ENCODE measurements at regions not wholly inside any gene's neighbourhood (a gene's known extent, or its start where the extent isn't known, plus 50 kb on each side); places are given as distances from the start of the nearest gene placed in this dataset.

DNA sequence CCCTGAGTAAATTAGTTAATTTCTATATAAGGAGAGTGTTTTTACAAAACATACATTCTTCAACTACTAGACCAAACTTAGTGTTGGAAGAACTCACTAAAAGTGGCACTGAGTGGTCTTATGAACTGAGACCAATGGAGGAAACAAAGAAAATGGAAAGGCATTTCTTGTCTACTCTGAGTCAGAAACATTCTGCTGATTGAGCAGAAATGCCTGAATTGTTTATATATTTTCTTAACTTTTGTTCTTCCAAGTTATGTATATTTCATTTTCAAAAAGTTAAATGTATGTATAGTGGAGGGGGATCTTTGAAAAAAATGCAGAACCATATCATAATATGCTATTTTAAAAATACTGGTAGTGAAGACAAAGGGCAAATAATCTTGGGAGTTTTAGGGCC, 320.7 kb downstream of the HGF start:
- DNase-seq (ENCODE audit: low spot score) (no peak), ATAC-seq (no peak), FAIRE-seq (no peak)
- Histone ChIP-seq H3K36me3 (replicated peaks in 1 of 2; ENCODE audit: control insufficient read depth in 1 of 2, insufficient read depth in 2 of 2, low read length in 2 of 2) (no peaks in the 10 kb centered on the region), H3K4me3 (replicated peaks in 1 of 3; ENCODE audit: insufficient read depth in 1 of 3, low read depth in 2 of 3, low read length in 3 of 3) (no peak overlapping the region), H3K27me3 (ENCODE audit: control insufficient read depth in 1 of 2, insufficient read depth in 2 of 2, low read length in 2 of 2) (no peaks in the 10 kb centered on the region), H3K9me3 (ENCODE audit: low read length) (no peaks in the 10 kb centered on the region), H3K4me1 (ENCODE audit: insufficient read depth, low read length) (no peaks in the 10 kb centered on the region), H3K79me2 (ENCODE audit: insufficient read depth, low read length) (no peaks in the 10 kb centered on the region), H3K27ac (ENCODE audit: extremely low read length, insufficient read depth, low read length) (no peak overlapping the region), H4K20me1 (ENCODE audit: insufficient read depth, low read length) (no peaks in the 10 kb centered on the region), H3K4me2 (ENCODE audit: low read depth, low read length) (no peak overlapping the region), H2AFZ (ENCODE audit: low read length) (no peak overlapping the region), H3K9ac (ENCODE audit: insufficient read depth, low read depth, low read length) (no peak overlapping the region)
- TF ChIP-seq MAFF (IDR thresholded peaks at IDR 0.05; ENCODE audit: low read depth, low read length) (peak; percentile 77), RXRA (CRISPR knock-in tag; IDR thresholded peaks at IDR 0.05) (no peak), XBP1 (CRISPR knock-in tag; IDR thresholded peaks at IDR 0.05) (no peak), ZMAT3 (CRISPR knock-in tag; conservative IDR thresholded peaks at IDR 0.05) (no peak), PAF1 (CRISPR knock-in tag; IDR thresholded peaks at IDR 0.05) (no peak), FIP1L1 (IDR thresholded peaks at IDR 0.05; ENCODE audit: borderline replicate concordance, insufficient read depth, low read depth, low read length) (no peak), PRDM15 (CRISPR knock-in tag; IDR thresholded peaks at IDR 0.05) (no peak), MAFK (conservative IDR thresholded peaks at IDR 0.05 in 1 of 2, IDR thresholded peaks at IDR 0.05 in 1 of 2; ENCODE audit: low read length in 2 of 2) (peak; percentile 80 to 82)
- intact Hi-C loops (cut with micrococcal nuclease; ENCODE audit: unreplicated experiment) = loop anchor here (5.0 kb wide), 1 partner anchor 532 kb away; the partner anchor contains the start of gene SEMA3C
- in situ Hi-C loops (cut with HindIII; ENCODE audit: extremely low pct_ligation_motif_present, low pct_unique_long_range_greater_than_20kb) = loop anchor here (5.0 kb wide), 1 partner anchor 747 kb away; no protein-coding TSS in a partner anchor
- BruUV-seq (replicated peaks) = no TSS peak
- ChIA-PET POLR2A (no interaction called here), CTCF (ENCODE audit: low intra/inter-chr PET ratio, low total read pairs) (no interaction called here)

Data from HepG2 (cell line).